GF-D8 (cell line): ENCODE measurements at regions not wholly inside any gene's neighbourhood (a gene's known extent, or its start where the extent isn't known, plus 50 kb on each side); places are given as distances from the start of the nearest gene placed in this dataset.
"Not testable (repeated sequence)": the region's sequence is repeated elsewhere in the genome, so short reads cannot be mapped to it uniquely, and the experiment has no call there.

Experiments
- DNase-seq: peaks from one replicate; lab custom pipeline; 2025; lab: John Stamatoyannopoulos, UW

DNA sequence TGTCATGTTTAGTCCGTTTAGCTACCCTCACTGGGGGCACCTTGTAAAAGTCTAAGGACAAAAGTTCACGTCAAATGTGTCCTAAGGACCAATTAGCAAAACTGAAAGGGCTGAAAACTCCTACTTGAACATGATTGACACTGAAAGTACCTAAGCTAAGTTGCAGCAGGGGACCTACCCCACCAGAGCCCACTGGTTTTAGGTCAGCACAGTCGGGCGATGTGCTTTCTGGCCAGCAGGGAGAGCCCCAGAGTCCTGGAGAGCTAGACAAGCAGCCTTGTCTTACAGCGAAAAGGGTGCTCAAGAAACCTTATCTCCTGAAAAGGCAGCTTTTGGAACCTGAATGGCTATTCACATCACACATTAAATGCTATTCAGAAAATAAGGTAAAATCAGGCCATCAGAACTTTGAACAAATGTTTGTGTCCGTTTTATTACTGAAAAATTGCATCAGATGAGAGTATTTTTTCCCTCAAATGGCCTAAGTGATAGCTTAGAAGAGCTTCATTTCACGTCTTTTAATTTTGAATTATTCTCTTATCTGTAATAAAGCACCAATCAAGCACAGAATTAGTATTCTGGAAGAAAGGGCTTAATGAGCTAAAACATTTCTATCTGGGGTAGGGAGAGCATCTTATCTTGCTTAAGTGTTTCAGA is 52.2 kb upstream of the MKI67 start:
- DNase-seq, result no peak

GRCh38 chr10:128180843-128181242 is 54.6 kb upstream of the MKI67 start:
- DNase-seq, result no peak

DNA sequence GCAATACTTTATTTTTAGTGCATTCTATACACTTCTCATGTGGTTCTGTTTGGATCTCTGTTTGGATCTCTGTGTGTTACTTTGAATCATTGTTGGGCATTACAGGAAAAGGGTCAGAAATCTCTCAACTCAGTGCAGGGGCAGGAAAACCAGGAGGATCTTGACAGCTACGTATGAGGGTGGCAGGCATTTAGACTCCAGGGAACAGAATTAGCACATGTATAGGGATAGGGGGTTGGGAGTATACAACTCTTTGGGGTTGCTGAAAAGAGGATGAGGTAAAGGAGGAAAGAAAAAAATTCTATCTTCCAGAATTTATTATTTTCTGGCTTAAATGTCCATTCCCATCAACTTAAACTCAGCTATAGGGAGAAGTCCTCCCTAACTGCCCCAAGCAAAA is 59.4 kb upstream of the MKI67 start:
- no peak for DNase-seq

DNA sequence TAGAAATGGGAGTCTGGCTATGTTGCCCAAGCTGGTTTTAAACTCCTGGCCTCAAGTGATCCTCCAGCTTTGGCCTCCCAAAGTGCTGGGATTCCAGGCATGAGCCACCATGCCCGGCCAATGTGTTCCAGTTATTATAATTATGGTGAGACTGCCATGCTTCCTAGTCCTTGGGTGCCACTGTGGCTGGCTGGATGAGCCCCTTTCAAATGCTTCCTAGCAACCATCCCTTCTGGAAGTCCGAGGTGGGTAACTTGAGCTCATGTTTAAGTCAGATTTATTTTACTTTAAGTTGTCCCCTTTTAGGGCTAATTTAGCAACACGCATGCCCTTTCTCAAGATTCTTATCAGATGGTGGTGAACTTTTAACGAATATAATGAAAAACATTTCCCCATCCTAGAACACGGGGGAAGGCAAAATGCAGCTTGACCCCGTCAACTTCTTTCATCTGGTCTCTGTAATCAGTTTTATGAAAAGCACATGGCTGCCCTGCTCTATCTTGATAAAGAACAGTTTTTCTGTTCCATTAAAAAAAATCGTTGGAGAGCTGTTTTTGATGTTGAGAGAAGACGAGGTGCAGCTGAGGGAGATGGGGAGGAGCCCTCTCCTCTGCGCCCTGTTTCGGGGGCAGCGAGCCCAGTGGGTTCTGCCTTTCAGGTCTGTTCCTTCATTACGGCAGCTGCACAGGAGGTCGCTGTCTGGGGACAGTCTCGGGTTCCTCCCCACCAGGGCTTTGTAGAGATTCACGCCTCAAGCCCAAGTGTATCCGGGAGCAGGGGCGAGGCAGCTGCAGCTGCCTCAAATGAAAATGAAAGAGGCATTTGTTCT is 61.0 kb upstream of the MKI67 start:
- DNase-seq, result no peak

GRCh38 chr10:128187788-128188185 is 61.6 kb upstream of the MKI67 start:
- no peak for DNase-seq

DNA sequence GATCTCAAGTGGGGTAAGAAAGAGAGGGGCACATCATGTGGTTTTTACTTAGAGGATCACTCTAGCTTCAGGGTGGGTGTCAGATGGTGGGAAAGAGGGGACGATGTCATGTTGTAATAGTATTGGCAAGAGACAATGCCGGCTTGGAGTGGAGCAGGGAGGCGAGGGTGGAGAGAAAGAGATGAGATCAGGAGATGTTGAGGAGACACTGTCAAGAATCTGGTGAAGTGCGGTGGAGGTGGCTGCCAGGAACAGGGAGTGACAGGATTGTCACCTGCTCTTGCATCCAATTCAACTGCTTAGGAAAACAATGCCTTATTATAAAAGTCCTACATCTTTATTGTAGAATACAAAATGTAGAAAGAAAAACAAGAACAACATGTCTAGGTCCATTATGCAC is 63.0 kb upstream of the MKI67 start:
- DNase-seq, result no peak

- no peak for DNase-seq
Measured at GRCh38 chr10:128191847-128192246, 65.6 kb upstream of the MKI67 start.

GRCh38 chr10:128201826-128202225 is 75.6 kb upstream of the MKI67 start:
- not testable (repeated sequence) for DNase-seq

- DNase-seq, result no peak
Measured at GRCh38 chr10:128203028-128203427, 76.8 kb upstream of the MKI67 start.

DNA sequence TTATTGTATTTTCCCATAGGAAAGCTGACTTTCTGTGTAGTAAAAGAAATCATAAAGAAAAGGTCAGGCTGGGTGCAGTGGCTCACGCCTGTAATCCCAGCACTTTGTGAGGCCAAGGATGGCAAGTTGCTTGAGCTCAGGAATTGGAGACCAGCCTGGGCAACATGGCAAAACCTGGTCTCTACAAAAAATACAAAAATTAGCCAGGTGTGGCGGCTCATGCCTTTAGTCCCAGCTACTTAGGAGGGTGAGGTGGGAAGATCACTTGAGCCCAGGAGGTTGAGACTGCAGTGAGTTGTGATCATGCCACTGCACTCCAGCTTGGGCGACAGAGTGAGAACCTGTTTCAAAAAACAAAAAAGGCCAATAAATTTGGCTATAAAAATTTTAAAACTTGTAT is 79.4 kb upstream of the MKI67 start:
- not testable (repeated sequence) for DNase-seq

- no peak for DNase-seq
Measured at GRCh38 chr10:128206676-128207075, 80.5 kb upstream of the MKI67 start.

- no peak for DNase-seq
Measured at GRCh38 chr10:128209862-128210214, 83.6 kb upstream of the MKI67 start.

DNA sequence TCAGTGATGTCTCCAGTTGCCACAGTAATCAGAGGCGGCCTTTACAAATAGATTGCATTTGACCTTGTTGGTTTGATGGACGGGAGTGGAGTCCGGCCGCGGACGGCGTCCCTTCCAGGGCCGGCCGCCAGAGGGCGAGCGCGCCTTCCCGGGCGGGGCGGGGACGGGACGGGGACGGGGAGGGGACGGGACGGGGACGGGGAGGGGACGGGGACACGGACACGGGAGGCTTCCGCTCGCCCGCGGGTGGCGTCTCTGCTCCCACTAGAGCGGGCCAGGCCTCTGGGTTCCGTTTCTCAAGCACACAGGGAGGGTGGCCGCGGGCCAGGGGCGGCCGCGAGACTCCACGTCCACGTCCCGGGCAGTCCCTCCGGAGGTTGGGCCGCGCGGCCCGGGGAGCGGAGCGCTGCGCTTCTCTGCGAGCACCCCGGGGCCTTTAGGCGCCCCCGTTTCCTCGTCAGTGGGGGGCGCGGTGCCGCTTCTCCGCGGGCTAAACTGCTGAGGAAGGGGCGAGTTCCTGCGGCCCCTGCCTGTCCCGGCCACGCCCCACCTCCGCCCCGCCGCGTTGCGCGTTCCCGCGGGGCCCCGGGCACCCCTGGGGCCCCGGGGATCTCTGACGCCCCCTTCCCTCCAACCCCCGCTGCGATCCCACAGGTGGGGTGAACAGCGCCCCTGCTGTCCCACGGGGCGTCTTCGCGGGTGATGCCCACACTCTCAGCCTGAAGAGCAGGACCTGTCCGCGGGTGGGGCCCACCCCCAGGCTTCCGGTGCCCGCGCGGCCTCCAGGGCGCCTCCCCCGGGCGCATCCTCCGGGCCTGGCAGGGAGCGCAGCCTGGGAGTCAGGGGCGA is 84.2 kb upstream of the MKI67 start:
- DNase-seq, result no peak

- no peak for DNase-seq
Measured at GRCh38 chr10:128211064-128211504, 84.9 kb upstream of the MKI67 start.

DNA sequence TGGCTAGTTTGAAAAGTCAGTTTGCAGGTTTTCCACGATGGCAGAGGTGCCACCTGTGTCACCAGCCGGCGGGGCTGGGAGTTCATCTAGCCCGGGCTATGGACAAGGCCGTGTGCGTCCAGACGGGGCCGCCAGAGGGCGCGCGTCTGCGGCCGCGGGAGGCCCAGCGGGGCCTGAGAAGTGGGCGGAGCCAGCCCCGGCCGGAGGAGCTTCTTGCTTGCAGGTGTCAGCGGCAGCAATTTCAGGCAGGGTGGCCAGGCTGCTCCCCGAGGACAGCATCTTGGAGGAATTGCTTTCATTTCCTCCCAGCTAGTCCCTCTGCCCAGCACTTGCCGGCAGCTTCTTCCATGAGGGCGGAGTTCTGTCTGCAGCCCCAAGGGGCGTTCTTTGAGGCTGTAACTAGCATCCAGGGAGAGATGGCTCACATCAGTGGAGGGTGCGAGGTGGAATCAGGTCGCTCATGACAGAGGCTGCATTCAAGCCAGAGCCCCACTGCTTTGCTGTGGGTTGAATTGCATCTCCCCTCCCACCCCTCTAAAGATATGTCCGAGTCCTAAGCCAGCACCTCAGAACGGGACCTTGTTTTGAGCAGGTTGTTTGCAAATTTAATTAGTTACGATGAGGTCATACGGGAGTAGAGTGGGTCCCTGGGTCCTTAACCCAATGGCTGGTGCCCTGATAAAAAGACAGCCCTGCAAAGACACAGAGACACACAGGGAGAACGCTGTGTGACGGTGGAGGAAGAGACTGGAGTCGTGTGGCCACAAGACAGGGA is 85.9 kb upstream of the MKI67 start:
- DNase-seq, result peak; percentile 15

- DNase-seq, result no peak
Measured at GRCh38 chr10:128213156-128213555, 86.9 kb upstream of the MKI67 start.

GRCh38 chr10:128215733-128216132 is 89.5 kb upstream of the MKI67 start:
- DNase-seq, result no peak

DNA sequence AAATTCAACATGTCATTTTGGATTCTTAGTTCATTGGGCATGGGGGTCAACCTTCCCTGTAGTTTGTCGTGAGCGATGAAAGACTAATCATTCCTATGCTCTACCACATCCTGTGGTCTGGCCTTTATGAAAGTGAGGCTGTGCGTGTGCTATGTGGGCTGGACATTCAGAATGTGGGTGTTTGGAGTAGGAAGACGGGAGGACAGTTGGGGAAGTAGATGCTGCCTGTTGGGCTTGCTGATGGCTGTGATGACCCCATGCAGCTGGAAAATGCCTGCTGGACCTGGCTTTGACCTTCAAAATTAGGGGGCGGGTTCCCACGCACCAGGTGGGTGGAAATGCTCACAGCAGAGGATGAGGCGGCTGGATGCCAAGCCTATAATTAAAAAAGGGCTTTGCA is 90.9 kb upstream of the MKI67 start:
- DNase-seq, result no peak

DNA sequence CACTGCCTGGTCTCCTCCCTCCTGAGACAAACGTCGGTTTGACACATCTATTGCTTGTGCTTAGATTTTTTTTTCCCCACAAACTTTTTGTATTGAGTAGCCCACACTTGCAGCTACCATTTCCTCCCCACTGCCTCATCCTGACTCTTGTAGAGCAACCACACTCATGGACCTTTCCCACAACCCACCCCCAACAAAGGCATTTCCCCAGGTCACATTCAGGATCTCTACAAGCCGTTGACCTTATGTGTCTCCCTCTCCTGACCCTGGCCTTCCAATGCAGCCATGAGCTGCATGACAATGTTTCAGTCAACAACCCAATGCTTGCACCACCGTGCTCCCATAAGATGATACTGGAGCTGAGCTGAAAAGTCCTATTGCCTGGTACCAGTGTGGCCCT is 91.9 kb upstream of the MKI67 start:
- no peak for DNase-seq

GRCh38 chr10:128219295-128219694 is 93.1 kb upstream of the MKI67 start:
- DNase-seq, result no peak

DNA sequence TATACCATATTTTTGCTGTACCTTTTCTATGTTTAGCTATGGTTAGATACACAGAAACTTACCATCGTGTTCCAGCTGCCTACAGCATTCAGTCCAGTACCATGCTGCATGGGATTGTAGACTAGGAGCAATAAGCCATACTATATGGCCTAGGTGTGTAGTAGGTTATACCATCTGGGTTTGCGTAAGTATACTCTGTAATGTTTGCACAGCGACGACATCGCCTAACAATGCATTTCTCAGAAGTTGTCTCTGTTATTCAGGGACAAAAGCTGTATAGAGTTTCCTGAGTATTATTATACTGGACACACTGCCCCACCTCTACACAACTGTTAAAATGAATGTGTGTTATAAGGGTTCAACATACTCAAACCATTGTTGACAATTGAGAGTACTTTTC is 93.8 kb upstream of the MKI67 start:
- no peak for DNase-seq

DNA sequence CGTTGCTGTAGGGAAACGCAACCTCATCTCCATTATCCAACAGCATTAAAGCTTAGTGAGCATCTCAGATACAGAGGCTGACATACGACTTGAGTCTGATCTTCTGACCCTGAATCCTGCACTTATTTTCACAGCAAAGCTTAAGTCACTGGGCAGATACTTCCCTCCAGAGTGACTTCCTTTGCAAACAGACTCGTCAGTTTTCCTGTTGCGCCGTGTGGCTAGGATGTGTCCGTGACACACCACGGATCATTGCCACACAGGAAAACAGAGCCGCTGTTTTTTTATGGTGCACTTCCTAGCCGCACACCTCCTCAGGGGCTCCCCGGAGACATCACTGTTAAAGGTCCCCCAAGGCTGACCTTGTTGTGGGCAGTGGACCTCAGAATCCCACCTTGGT is 94.9 kb upstream of the MKI67 start:
- DNase-seq, result no peak
